Stromal cell of bone marrow (primary cell): ENCODE measurements at regions not wholly inside any gene's neighbourhood (a gene's known extent, or its start where the extent isn't known, plus 50 kb on each side); places are given as distances from the start of the nearest gene placed in this dataset.

Experiments
- DNase-seq: peaks from one replicate; pipeline ENCODE4 v3.0.0-alpha.2; 2012; ENCODE audit warnings: low read depth

- peak; percentile 34 for DNase-seq
Measured at GRCh38 chr19:16000024-16000663, 51.3 kb downstream of the OR10H4 start.

- DNase-seq, result peak; percentile 35
Measured at GRCh38 chr19:16001481-16002312, 52.9 kb downstream of the OR10H4 start.

- no peak for DNase-seq
Measured at GRCh38 chr19:16002406-16003384, 53.9 kb downstream of the OR10H4 start.

GRCh38 chr19:16003391-16003790 lies 54.6 kb downstream of the OR10H4 start:
- no peak for DNase-seq

GRCh38 chr19:16005925-16006324 lies 57.1 kb downstream of the OR10H4 start:
- no peak for DNase-seq

- no peak for DNase-seq
Measured at GRCh38 chr19:16012552-16012951, 63.7 kb upstream of the TPM4 start.

GRCh38 chr19:16013181-16013850 lies 63.0 kb upstream of the TPM4 start:
- no peak for DNase-seq

GRCh38 chr19:16013851-16014840 lies 62.1 kb upstream of the TPM4 start:
- DNase-seq, result no peak

- DNase-seq, result no peak
Measured at GRCh38 chr19:16014923-16015804, 61.1 kb upstream of the TPM4 start.

GRCh38 chr19:16015805-16016173 lies 60.5 kb upstream of the TPM4 start:
- no peak for DNase-seq

GRCh38 chr19:16016226-16017137 lies 59.8 kb upstream of the TPM4 start:
- no peak for DNase-seq

- no peak for DNase-seq
Measured at GRCh38 chr19:16017138-16017490, 59.2 kb upstream of the TPM4 start.

- DNase-seq, result no peak
Measured at GRCh38 chr19:16018106-16018755, 58.1 kb upstream of the TPM4 start.

- DNase-seq, result no peak
Measured at GRCh38 chr19:16018801-16019551, 57.3 kb upstream of the TPM4 start.

GRCh38 chr19:16019691-16020448 lies 56.4 kb upstream of the TPM4 start:
- no peak for DNase-seq

GRCh38 chr19:16021796-16022195 lies 54.5 kb upstream of the TPM4 start:
- no peak for DNase-seq

- DNase-seq, result no peak
Measured at GRCh38 chr19:16022251-16022650, 54.0 kb upstream of the TPM4 start.
